ENCODE measurements at regions not wholly inside any gene's neighbourhood (a gene's known extent, or its start where the extent isn't known, plus 50 kb on each side); places are given as distances from the start of the nearest gene placed in this dataset.

DNA sequence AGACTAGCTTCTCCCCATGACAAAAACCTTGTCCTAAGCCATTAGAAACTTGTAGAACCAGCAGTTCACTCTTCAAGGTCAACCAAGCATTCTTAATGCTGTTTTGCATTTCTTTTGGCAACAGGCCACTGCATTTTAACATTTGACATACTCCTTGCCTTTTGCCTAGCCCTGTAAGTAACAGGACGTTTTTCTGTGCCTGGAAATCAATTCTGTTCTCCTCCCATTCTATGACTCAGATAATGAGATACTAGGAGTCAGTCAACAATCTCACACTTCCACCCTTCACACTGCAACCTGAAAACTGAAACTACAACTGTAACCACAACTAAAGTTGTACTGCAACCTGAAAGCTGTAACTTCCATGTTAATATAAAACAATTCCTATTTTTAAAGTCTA lies 268.7 kb downstream of the MZT1 start:
- no peak for DNase-seq (ENCODE audit: extremely low read depth in 1 of 2, low read depth in 1 of 2)

DNA sequence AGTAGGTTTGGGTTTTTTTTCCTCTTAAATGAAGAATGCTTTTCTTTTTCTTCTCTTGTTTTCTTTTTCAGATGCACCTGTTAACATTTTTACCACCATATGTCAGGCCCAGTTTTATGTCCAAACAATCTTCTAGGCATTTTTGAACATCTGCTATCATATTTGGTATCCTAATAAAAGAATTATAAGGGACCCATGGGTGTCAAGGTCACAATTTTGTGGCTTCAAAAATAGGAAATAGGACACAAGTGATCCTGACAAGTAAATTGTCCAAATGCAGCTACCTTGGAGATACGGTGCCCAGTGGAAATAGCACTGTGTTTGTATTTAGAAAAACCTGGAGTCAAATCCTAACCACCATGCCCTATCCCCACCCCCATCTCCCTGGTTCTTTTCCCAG lies 270.3 kb downstream of the MZT1 start:
- no peak for DNase-seq (ENCODE audit: extremely low read depth in 1 of 2, low read depth in 1 of 2)

GRCh38 chr13:72456486-72456885 lies 270.9 kb downstream of the MZT1 start:
- DNase-seq (ENCODE audit: extremely low read depth in 1 of 2, low read depth in 1 of 2), result no peak

DNA sequence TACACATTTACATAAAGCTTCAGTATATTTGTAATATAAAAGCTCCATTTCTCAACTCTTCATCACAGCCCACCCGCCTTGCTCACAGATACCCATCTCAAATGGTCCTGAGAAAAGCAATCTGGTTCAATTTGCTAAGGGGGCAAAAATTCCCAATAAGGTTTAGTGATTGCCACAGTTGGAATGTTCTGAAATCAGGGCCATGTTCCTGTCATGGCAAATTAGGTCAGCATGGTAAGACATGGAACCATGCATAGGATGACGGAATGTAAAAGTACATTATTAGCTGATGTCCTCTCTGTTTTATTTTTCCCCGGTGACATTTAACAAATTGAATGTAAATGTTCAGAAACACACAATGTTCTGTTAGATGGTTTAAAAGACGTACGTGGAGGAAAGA lies 274.3 kb downstream of the MZT1 start:
- DNase-seq (ENCODE audit: extremely low read depth in 1 of 2, low read depth in 1 of 2), result no peak

DNA sequence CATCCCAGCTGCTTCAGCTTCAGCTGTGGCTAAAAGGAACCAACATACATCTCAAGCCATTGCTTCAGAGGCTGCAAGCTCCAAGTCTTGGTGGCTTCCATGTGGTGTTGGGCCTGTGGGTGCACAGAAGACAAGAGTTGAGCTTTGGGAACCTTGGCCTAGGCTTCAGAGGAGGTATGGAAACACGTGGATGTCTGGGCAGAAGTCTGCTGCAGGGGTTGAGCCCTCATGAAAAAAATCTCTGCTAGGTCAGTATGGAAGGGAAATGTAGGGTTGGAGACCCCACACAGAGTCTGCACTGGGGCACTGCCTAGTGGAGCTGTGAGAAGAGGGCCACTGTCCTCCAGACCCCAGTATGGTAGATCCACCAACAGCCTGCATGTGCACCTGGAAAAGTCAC lies 279.3 kb downstream of the MZT1 start:
- no peak for DNase-seq (ENCODE audit: extremely low read depth in 1 of 2, low read depth in 1 of 2)

DNA sequence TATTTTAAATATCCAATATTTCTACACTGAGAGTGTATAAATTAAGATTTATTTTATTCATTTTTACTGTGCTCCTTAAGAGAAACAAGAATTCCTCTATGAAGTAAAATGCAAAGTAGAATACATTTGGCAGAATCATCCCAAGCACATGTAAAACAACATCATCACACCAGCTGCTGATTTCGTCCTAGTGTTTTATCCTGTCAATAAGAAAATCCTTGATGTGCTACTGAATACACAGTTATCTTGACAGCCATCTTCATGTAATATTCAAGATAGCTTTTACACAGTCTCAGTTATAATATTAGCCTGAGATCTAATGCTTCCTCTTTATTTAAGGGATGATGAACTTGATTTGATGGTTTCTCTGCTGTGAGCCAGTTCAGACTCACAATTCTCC lies 282.4 kb downstream of the MZT1 start:
- DNase-seq (ENCODE audit: extremely low read depth in 1 of 2, low read depth in 1 of 2), result no peak

GRCh38 chr13:72437458-72437857 lies 290.0 kb downstream of the MZT1 start:
- no peak for DNase-seq (ENCODE audit: extremely low read depth in 1 of 2, low read depth in 1 of 2)

DNA sequence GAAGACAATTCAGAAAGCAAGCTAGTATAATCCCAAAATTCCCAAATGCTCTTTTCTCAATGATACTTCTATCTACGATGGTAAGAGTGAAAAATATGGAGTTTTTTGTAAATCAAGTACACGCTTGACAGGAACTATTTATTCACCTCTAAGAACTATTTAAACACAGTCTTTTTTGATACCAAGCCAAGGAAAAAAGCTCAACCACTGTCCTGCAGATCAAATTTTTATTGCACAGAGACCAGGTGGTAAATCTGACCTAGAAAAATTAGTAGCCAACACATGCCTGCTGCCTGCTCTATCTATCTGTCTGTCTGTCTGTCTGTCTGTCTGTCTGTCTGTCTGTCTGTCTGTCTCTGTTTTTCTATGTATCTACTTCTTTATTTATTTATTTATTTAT lies 292.2 kb downstream of the MZT1 start:
- no peak for DNase-seq (ENCODE audit: extremely low read depth in 1 of 2, low read depth in 1 of 2)

DNA sequence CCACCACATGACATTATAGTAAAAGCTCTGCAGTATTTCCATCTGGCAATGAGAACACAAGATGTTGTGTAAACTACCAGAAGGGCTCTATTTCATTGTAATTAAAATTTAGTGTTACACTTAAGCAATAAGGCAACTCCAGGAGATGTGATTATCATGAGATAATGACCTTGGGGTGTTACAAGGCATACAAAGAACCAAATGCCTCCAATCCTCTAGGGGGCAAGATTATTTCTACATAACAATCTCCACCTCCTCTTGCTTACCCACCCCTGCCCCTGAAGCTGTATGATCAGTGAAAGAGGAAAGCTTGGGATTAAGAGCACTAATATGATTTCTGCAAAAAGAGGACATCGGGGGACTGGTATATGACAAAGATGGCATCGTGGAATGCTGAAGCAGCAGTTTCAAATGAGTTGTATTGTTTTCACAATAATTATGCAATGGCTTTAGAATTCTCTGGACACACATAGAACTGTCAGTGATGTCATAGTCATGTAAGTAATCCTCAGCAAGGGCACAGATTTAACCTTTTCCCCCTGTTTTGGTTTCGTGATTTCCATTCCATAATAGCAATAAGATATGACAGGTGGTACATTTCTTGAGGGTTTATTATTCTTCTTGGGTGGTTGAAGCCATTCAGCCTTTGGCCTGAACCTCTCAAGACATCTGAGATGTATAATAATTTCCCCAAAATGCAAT lies 295.3 kb downstream of the MZT1 start:
- DNase-seq (ENCODE audit: extremely low read depth in 1 of 2, low read depth in 1 of 2), result no peak

DNA sequence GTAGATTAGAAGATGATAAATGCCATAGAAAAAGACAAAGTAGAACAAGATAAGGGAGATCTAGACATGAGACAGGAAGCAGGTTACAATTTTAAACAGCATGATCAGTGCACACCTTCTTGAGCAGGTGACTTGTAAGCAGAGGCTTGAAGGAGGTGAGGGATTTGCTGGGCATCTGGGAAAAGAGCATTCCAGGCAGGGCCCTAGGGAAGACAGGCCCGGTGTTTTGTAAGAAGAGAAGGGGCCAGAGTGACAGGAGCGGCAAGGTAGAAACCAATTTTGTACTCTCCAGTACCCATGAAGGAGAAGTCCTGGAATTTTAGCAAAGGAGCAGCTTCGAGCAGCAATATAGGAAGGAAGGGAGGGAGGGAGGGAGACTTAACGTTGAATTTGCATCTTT lies 296.5 kb downstream of the MZT1 start:
- no peak for DNase-seq (ENCODE audit: extremely low read depth in 1 of 2, low read depth in 1 of 2)

DNA sequence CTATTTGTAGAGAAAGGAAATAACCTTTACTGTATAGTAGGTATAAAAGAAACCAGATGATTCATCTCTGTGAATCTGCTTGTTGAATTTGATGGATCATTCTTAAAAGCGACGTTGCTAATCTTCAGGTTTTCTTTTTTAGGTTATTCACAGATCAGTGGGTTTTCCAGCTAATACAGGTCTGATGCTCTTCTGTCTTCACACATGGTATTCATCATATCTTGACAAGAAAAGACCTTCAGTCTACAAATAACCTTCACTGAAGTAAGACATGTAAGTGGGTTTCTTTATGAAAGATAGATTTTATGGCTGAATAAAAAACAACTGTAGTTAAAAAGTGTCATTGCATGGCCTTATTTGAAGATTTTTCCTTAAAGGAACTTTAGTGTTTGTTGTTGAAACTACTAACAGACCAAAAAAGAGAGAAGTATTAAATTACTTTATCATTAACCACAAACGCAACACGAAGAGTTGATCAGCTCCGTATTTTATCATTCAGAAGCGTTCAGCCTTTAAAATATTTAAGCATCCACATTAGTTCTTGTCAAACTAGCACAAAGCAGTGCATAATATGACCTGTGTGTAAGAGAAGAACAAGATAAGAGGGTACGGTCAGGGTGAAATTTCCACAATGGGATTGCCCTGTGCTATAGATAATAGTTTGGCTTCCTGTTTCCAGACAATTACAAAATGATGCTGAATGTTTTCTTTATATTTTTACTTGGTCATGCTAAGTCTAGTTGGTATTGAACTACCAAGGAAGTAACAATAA lies 299.5 kb downstream of the MZT1 start:
- no peak for DNase-seq (ENCODE audit: extremely low read depth in 1 of 2, low read depth in 1 of 2)

DNA sequence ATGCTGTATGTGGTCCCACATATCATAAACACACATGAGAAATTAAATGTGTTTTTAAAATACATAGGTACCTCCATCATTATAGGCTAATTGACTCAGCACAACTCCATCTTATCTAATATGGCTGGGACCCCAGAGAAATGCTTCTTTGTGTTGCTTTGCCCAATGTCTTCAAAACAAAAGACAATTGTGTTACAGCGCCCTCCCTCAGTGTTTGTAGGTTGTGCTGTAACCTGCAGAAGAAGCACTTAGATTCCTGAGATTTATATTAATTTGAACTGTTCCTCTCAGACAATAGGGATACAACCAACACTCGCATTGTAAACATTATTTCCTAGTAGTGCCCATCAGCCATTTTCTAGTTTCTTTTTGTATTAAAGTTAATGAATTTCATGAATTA lies 303.4 kb downstream of the MZT1 start:
- no peak for DNase-seq (ENCODE audit: extremely low read depth in 1 of 2, low read depth in 1 of 2)

GRCh38 chr13:72415817-72416216 lies 311.6 kb downstream of the MZT1 start:
- DNase-seq (ENCODE audit: extremely low read depth in 1 of 2, low read depth in 1 of 2), result no peak

DNA sequence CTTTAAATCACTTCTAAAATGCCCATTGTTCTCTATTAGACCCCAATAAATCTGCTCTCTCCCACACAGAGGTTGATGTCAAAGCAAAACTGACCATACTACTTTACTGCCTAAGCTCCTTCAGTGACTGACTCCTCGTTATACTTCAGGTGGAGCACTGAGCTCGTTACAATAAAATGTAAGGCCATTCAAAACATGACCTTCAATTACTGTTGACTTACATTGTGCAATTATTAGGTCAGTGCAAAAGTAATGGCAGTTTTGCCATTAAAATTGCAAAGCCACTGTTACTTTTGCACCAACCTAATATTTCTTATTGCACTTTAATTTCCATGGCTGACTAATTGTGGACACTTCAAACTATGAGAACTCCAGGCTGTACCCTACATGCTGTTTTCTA lies 314.9 kb downstream of the MZT1 start:
- no peak for DNase-seq (ENCODE audit: extremely low read depth in 1 of 2, low read depth in 1 of 2)

- DNase-seq (ENCODE audit: extremely low read depth in 1 of 2, low read depth in 1 of 2), result no peak
Measured at GRCh38 chr13:72405441-72405840, 322.0 kb downstream of the MZT1 start.

GRCh38 chr13:72403396-72404010 lies 323.9 kb downstream of the MZT1 start:
- DNase-seq (ENCODE audit: extremely low read depth in 1 of 2, low read depth in 1 of 2), result no peak

DNA sequence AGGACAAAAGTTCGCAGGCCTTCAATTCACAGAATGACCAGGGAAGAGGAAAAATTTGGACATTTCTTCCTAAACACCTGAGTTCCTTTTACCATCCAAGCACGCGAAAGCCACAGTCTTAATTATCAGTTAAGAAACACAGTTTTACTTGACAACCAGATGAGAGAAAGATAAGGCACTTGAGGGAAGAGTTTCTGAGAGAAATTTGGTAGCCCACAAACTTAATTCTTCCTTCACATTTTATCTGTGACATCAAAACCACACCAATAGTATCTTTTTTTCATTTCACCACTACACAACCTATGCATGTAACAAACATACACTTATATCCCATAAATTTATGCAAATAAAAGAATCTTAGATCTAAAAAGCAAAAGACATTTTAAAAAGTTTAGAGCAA lies 326.6 kb downstream of the MZT1 start:
- no peak for DNase-seq (ENCODE audit: extremely low read depth in 1 of 2, low read depth in 1 of 2)

GRCh38 chr13:72399351-72399750 lies 328.1 kb downstream of the MZT1 start:
- no peak for DNase-seq (ENCODE audit: extremely low read depth in 1 of 2, low read depth in 1 of 2)

DNA sequence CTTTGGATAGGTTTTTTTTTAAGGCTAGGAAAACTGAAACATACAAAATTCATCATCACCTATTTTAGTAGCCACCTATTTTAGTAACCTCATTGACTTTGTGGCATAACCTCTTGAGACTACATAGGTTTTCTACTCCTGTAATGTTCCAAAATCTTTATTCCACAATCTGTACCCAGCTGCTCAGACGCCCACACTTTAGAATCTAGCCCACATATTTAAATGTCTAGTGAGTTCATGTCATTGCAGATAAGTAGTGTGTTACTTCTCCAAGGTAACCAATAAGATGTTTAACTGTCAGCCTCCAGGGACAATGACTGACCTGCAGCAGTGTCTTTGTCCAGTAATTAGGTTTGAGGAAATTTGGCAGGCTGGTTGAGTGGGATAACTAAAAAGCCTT lies 330.2 kb downstream of the MZT1 start:
- DNase-seq (ENCODE audit: extremely low read depth in 1 of 2, low read depth in 1 of 2), result no peak

- no peak for DNase-seq (ENCODE audit: extremely low read depth in 1 of 2, low read depth in 1 of 2)
Measured at GRCh38 chr13:72390909-72391308, 336.5 kb downstream of the MZT1 start.

- DNase-seq (ENCODE audit: extremely low read depth in 1 of 2, low read depth in 1 of 2), result no peak
Measured at GRCh38 chr13:72386138-72386684, 341.2 kb downstream of the MZT1 start.

- DNase-seq (ENCODE audit: extremely low read depth in 1 of 2, low read depth in 1 of 2), result no peak
Measured at GRCh38 chr13:72384879-72385278, 342.6 kb downstream of the MZT1 start.

Data from stimulated activated CD8-positive, alpha-beta memory T cell treated with anti-CD3 and anti-CD28 coated beads, Interleukin-7, amount 100 ng/mL, for 48 hours (primary cell).